Suppressor macrophage treated with lipopolysaccharide for 1 hour (primary cell): ENCODE measurements at regions not wholly inside any gene's neighbourhood (a gene's known extent, or its start where the extent isn't known, plus 50 kb on each side); places are given as distances from the start of the nearest gene placed in this dataset.

Source experiments
- DNase-seq, 3 donors: peaks; one replicate each; pipeline ENCODE4 v3.0.0-alpha.2; 2020 to 2022

GRCh38 chr13:103178986-103179943 is 113.0 kb upstream of the SLC10A2 start:
- DNase-seq, result no peak

- DNase-seq, result no peak
These were observed 108.7 kb upstream of the SLC10A2 start for GRCh38 chr13:103174966-103175365.

DNA sequence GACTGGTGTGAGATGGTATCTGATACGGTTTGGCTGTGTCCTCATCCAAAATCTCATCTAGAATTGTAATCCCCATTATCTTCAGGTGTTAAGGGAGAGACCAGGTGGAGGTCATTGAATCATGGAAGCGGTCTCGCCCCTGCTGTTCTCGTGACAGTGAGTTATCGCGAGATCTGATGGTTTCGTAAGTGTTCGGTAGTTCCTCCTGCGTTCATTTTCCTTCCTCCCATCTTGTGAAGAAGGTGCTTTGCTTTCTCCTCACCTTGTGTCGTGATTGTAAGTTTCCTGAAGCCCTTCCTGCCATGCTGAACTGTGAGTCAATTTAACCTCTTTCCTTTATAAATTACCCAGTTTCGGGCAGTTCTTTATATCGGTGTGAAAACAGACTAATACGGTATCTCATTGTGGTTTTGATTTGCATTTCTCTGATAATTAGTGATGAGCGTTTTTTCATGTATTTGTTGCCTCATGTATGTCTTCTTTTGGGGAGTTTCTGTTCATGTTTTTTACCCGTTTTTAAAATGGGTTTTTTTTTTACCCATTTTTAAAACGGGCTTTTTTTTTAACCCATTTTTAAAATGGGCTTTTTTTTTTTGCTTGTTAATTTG is 102.8 kb upstream of the SLC10A2 start:
- DNase-seq, result no peak

- no peak for DNase-seq
These were observed 98.0 kb upstream of the SLC10A2 start for GRCh38 chr13:103164251-103164650.

DNA sequence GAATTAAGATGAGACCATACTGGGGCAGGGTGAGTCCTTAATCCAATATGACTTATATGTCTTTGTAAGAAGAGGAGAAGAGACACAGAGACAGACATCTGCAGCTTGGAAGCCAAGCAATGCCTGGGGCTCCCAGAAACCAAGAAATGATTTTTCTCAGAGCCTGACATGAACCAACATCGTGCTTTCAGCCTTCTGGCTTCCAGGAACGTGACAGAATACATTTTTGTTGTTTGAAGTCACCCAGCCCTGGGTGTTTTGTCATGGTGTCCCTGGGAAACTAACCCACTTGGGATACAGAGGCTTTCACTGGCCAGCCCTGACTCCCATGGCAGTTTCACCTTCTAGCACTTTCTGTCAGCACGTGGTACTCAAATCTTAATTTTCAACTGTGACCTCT is 95.3 kb upstream of the SLC10A2 start:
- no peak for DNase-seq

- DNase-seq, result no peak
These were observed 91.4 kb upstream of the SLC10A2 start for GRCh38 chr13:103157434-103158145.

GRCh38 chr13:103157016-103157415 is 90.8 kb upstream of the SLC10A2 start:
- no peak for DNase-seq

GRCh38 chr13:103156346-103156998 is 90.3 kb upstream of the SLC10A2 start:
- DNase-seq, result no peak

DNA sequence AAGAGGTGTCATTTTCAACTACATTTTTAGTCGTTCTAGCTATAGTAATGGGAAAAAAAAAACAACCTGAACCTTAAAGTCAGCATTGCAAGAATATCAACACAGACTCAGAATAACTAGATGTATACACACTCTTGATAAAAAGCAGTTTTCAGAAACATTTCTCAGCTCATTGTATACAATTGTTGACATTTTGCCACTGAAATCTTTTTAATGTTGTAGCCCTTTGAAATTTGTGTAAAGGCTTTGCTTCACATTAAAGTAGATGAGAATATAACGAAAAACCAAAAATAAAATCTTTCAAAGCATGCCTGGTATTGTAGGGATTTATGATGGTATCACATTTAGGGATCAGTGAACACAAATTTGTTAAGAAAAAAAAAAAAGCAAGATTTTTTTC is 87.2 kb upstream of the SLC10A2 start:
- DNase-seq, result no peak

DNA sequence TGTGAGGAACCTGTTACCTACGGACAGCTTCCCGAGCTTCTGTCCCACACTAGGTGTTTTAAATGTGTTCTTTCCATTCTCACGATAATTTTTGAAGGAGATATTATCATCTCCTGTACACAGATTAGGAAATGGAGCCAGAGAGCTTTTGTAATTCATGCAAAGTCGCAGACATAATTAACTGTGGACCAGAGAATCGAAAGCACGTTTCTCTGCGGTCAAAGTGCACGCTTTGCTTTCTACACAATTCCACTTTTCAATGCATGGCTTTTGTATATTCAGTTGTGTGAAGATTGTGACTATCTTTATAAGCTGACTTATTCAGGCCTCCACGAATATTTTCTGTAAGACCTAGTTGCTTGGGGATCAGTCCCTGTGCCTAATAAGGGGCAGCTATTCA is 81.7 kb upstream of the SLC10A2 start:
- DNase-seq, result no peak

DNA sequence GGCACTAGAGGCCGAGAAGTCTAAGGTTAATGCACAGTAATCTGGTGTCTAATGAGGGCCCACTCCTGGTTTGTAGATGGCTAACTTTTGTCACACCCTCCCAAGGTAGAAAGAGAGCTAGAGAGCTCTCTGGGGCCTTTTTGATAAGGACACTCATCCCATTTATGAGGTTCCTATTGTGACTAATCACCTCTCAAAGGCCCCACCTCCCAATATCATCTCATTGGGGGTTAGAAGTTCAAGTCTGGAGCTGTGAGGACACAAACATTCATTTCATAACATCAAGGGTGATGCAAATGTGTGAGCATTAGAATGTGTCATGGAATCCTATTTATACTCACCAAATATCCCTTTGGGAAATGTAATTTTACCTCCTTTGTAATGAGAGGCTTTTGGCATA is 79.2 kb upstream of the SLC10A2 start:
- DNase-seq, result no peak

DNA sequence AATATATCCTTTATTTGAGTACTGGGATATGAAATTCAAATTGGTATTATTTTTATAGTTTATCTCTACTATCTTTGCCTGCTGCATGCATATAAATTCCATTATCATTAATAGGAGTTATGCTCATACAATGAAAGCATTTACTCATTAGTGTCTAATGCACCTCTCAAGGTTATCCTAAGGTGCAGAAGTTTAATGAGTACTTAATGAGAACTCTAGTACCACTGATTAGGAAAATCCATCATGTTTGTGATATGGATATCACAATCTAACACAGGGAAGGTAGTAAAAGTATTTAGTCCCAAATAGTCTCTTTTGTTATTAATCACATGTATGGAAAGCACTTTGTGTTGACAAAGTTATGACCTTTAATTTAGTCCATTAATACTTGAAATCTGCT is 77.2 kb upstream of the SLC10A2 start:
- DNase-seq, result no peak

DNA sequence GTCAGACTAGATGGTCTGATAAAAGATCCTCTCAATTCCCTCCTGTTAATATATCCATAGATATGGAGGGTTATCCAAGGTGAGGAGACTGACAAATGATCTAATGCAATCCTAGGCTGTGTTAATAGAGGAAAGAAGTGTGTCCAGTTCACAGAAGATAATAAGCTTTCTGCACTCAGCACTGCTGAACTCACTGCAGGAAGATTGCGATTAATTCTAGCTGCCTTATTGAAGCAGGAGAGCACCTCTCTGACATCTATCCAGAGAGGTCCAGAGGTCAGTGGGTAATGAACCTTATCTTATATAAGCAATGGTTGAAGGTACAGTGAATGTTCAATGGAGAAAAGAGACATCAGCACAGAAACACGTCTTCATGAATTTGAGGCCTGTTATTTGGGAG is 75.9 kb upstream of the SLC10A2 start:
- no peak for DNase-seq

GRCh38 chr13:103140001-103140671 is 73.9 kb upstream of the SLC10A2 start:
- peak in 1 of 3 donors; percentile 3 for DNase-seq

GRCh38 chr13:103134271-103134670 is 68.1 kb upstream of the SLC10A2 start:
- DNase-seq, result no peak

DNA sequence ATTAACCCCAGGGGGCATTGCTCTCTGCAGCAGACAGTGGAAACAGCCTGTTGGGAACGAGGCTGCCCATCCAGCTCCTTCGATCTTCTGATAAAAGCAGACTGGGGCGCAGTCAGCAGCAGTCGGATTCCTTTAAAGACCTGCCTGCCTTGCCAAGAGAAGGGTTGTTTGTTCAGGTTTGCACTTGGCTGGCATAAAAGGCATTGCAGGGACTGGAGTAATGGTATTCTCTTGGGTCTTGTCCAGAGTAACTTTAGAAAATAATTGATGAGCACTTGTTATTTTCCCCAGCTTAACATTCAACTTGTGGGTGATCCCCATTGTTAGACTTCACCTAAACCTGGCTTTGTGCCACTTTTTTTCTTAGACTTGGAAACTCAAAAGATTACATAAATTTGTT is 67.3 kb upstream of the SLC10A2 start:
- DNase-seq, result no peak

GRCh38 chr13:103130681-103131210 is 64.5 kb upstream of the SLC10A2 start:
- DNase-seq, result no peak

DNA sequence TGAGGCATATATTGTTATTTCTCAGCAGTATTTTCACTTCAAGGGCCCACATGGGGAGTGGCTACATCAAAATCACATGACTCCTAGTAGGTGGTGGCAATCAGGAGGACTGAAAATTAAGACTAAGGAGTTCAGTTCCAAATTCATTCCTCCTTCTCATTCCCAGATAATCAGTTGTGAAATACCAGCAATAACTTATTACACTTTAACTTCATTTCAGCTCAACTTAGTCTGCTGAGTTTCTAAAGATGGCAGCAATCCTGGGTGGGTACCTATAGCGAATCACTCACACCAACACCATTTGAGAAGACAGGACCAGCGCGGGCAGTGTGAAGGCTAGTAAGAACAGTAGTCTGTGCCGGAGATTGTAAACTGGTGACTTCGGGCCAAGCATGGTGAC is 63.9 kb upstream of the SLC10A2 start:
- no peak for DNase-seq
